HG03460 (cell line): ENCODE measurements at regions not wholly inside any gene's neighbourhood (a gene's known extent, or its start where the extent isn't known, plus 50 kb on each side); places are given as distances from the start of the nearest gene placed in this dataset.

ENCODE experiments used
- ATAC-seq: cut with Tn5 transposase; IDR thresholded peaks from one replicate; pipeline ENCODE4 v1.9.1; 2021; ENCODE audit not compliant: unreplicated experiment

DNA sequence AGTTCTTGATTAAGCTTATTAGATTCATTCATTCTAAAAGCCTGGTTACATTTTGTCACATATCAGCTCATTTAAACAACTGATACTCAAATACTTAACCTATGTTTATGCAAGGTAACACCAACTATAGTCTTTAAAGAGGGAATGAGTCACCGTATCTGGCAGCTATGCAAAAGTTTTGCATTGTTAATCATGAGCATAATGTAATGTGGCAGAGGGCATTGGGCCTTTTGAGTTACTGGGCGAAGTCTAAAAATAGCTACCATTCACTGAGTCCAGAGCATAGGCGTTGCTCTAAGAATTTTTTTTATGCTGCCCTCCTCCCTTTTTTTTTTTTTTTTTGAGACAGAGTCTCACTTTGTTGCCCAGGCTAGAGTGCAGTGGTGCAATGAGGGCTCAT lies 277.7 kb upstream of the ZNF717 start:
- no peak for ATAC-seq

DNA sequence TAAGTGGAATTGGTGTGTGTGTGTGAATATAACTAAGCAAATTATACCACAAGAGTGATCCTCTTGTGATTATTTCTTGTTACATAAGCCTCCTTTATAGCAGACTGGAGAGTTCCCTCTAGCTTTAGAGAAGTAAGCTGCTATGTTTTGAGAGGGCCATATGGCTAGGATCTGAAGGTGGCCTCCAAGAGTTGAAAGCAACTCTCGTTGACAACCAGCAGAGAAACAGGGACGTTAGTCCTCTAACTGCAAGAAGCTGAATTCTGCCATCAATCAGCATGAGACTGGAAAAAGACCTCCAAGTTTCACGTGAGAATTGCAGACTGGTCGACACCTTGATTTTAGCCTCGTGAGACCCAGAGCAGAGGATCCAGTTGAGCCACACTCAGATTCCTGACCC lies 278.5 kb upstream of the ZNF717 start:
- no peak for ATAC-seq

DNA sequence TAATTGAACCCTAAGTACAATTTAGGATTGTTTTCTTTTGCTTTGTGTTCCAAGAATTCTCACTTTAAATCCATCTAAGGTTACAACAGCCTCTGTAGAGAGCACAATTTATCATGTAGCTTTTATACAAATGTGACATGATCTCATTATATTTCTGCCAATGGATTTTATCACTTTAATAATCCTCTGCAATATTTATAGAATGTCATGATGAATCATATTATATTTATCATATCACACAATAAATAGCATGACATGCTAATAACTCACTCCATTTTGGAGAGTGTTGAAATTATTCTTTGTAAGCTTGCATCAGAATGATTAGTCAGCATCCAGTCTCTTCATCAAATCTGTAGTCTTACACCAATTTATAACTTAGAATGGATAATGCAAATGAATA lies 280.6 kb upstream of the ZNF717 start:
- no peak for ATAC-seq

- ATAC-seq: no peak
Observed at GRCh38 chr3:76078101-76078500, 292.8 kb upstream of the ZNF717 start.

DNA sequence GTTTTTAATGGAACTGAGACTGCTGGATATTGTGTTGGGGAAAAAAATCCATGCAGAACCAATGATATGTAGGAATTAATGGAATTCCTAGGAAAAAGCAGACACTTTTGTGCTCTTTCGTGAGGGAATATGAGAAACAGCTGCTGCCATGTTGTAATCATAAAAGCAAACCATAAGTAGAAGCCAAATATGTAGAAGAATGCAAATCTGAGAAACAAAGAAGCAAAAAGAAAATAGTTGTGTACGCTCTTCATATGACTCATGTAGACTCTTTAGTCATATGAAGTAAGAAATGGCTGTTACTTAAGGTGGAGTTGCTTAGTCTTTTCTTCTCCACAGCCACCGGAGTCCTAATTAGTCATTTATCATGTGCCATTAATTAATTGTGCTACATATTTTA lies 298.6 kb upstream of the ZNF717 start:
- ATAC-seq: no peak

DNA sequence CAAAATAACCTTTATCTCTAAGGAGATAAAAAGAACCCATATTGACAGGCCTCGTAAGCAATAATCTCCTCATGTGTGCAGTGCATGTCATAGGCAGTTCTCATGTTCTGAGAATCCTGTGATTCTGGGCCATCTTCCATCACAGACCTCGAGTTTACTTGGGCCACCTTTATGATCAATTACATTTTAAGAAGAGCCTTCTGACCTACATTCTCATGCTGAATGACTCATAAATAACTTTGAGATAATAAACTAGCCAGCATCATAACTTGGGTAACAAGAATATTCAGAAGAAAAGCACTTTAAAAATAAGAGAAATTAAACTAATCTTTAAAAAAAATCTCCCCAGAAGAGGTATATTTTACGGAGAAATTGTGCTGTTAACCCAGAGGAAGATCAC lies 310.7 kb upstream of the ZNF717 start:
- no peak for ATAC-seq

- no peak for ATAC-seq
Observed at GRCh38 chr3:76096836-76097588, 311.7 kb upstream of the ZNF717 start.

DNA sequence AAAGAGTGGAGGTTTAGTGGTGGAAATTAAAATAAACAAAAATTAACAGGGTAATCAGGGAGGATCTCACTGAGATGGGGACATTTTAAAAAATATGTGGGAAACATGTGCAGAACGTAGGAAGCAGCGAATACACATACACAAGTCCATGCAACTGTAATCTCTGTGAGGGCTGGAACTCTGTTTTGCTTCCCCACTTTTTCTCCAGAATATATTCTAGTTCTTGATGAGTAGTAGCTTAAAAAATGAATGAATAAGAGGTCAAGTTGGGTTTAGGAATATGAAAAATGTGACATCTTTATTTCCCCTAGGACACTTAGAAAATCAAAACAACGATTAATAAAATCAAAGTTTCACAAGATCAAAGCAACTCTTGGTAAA lies 312.2 kb upstream of the ZNF717 start:
- no peak for ATAC-seq

GRCh38 chr3:76099956-76100355 lies 314.6 kb upstream of the ZNF717 start:
- ATAC-seq: no peak

GRCh38 chr3:76107935-76108570 lies 322.7 kb upstream of the ZNF717 start:
- no peak for ATAC-seq

GRCh38 chr3:76111808-76112207 lies 326.5 kb upstream of the ZNF717 start:
- no peak for ATAC-seq

DNA sequence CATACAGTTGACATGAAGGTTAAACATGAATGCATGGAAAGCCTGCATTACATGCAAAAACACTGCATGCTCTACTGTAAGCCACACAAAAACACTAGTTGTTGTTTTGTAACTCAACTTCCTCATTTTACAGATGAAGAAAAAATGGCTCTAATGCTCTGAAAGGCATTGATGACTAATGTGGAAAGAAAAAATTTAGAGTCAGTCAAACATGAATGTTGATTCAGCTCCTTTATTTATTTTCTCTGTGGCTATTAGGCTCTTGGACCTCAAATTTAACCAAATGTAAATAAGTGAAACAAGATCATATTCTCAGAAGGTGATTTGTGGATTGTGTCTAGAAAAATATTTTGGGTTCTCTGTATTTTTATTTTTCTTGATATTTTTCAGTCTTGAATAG lies 336.7 kb upstream of the ZNF717 start:
- no peak for ATAC-seq

DNA sequence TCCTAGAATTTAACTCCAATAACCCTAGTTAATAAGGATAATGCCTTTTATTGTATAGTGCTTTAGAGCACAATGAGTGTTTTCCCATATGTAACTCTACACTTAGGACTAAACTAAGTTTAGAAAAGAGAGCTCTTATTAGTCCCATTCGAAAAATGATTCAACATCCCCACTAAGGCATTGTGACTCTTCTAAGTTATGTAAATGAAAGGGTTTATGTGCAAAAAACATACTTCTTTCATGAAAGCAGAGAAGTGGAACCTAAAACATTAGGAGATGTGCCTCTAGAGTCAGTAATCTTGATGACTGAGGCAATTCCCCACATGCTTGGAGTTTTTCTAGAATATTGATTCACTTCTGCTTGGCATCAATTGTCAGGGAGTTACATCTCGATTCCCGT lies 344.1 kb upstream of the ZNF717 start:
- ATAC-seq: no peak

- no peak for ATAC-seq
Observed at GRCh38 chr3:76131396-76132153, 346.2 kb upstream of the ZNF717 start.

- no peak for ATAC-seq
Observed at GRCh38 chr3:76132154-76132470, 346.8 kb upstream of the ZNF717 start.

GRCh38 chr3:76134166-76134565 lies 348.8 kb upstream of the ZNF717 start:
- no peak for ATAC-seq

DNA sequence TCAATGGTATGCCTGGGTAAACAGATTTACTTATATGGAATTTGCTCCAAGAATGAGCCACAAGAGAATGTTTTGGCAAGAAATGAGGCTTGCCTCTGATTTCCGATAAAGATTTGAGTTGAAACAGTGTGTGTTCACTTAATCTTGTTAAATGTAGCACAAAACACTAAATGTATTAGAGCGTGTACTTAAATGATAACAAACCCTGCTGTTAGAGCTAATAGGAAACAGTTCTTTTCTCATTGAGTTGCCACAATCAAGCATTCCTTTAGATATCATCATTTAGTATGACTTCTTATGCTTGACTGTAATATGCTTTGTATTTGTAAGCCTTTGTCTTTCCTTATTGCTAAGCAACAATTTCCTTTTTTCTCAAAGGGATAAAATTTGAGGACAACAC lies 353.6 kb upstream of the ZNF717 start:
- ATAC-seq: no peak

GRCh38 chr3:76147846-76148245 lies 362.5 kb upstream of the ZNF717 start:
- no peak for ATAC-seq

DNA sequence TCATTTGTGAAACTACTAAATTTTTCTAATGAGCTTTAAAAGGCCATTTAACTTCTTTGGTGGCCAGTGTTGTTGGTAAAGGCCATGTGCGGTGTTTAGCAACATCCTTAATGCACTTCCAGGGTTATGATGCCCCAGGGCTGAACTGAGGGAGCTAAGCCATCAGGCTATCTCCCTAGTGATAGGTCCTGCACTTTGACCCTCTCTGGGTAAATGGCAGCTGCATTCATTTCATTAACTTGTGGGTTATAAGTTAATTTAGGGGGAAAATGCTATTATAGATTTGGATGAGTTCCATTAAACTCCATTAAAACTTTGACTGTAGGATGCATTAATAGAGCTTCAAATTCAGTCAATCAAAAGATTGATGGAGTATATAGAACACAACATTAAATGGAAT lies 366.7 kb upstream of the ZNF717 start:
- ATAC-seq: no peak

- no peak for ATAC-seq
Observed at GRCh38 chr3:76161856-76162255, 376.5 kb upstream of the ZNF717 start.

GRCh38 chr3:76171647-76172046 lies 386.3 kb upstream of the ZNF717 start:
- ATAC-seq: no peak

DNA sequence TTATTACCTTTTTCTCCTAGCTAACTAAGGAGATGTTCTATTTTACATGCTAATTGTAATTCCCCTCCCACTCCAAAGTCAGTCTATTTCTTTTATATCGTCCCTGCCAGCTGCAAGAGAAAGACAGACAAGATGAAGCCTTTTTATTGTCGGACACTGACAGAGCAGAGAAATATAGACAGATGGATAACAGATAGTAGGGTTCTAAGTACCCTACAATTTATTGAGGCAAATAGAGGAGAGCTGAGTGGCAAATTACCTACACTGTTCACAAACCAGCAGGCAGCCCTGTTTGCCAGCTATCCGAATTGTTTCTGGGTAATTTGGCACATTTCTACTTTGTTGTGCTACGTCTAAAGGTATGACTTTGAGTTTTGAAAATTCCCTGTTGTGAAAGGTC lies 392.3 kb upstream of the ZNF717 start:
- no peak for ATAC-seq
